ENCODE measurements at regions not wholly inside any gene's neighbourhood (a gene's known extent, or its start where the extent isn't known, plus 50 kb on each side); places are given as distances from the start of the nearest gene placed in this dataset.

GRCh38 chrX:117215683-117216082 is 752.9 kb upstream of the CT83 start:
- ATAC-seq (no peak), DNase-seq (no peak)
- Histone ChIP-seq H3K27ac (no peak overlapping the region), H3K4me3 (no peak overlapping the region), H3K36me3 (no peaks in the 10 kb centered on the region), H3K9me3 (no peaks in the 10 kb centered on the region), H3K27me3 (no peaks in the 10 kb centered on the region), H3K4me1 (no peaks in the 10 kb centered on the region)
- intact Hi-C loops (cut with DNase I), result no loop called here
- TF ChIP-seq CTCF (IDR thresholded peaks at IDR 0.05), result no peak

- DNase-seq (no peak), ATAC-seq (no peak)
- H3K27me3 ChIP-seq, result no peaks in the 10 kb centered on the region
- TF ChIP-seq CTCF (IDR thresholded peaks at IDR 0.05), result no peak
- no peak overlapping the region for H3K4me3 ChIP-seq
- intact Hi-C loops (cut with DNase I), result no loop called here
- H3K36me3 ChIP-seq, result no peaks in the 10 kb centered on the region
- no peaks in the 10 kb centered on the region for H3K9me3 ChIP-seq
- H3K4me1 ChIP-seq, result no peaks in the 10 kb centered on the region
- H3K27ac ChIP-seq, result no peak overlapping the region
These were observed 733.7 kb upstream of the CT83 start for GRCh38 chrX:117196481-117196880.

GRCh38 chrX:117147249-117147648 is 684.5 kb upstream of the CT83 start:
- no peak for TF ChIP-seq CTCF (IDR thresholded peaks at IDR 0.05)
- Histone ChIP-seq H3K4me3 (no peak overlapping the region), H3K9me3 (no peaks in the 10 kb centered on the region), H3K4me1 (no peaks in the 10 kb centered on the region), H3K27ac (no peak overlapping the region), H3K36me3 (no peaks in the 10 kb centered on the region), H3K27me3 (no peaks in the 10 kb centered on the region)
- DNase-seq, result no peak
- ATAC-seq, result no peak
- intact Hi-C loops (cut with DNase I), result no loop called here

GRCh38 chrX:117138070-117138469 is 675.3 kb upstream of the CT83 start:
- H3K27me3 ChIP-seq, result no peaks in the 10 kb centered on the region
- H3K27ac ChIP-seq, result no peak overlapping the region
- H3K4me3 ChIP-seq, result no peak overlapping the region
- no peaks in the 10 kb centered on the region for H3K36me3 ChIP-seq
- DNase-seq (no peak), ATAC-seq (no peak)
- no peaks in the 10 kb centered on the region for H3K9me3 ChIP-seq
- intact Hi-C loops (cut with DNase I), result no loop called here
- H3K4me1 ChIP-seq, result no peaks in the 10 kb centered on the region
- TF ChIP-seq CTCF (IDR thresholded peaks at IDR 0.05), result no peak

- no peaks in the 10 kb centered on the region for H3K4me1 ChIP-seq
- TF ChIP-seq CTCF (IDR thresholded peaks at IDR 0.05), result no peak
- no peak overlapping the region for H3K27ac ChIP-seq
- no peak for DNase-seq
- ATAC-seq, result no peak
- intact Hi-C loops (cut with DNase I), result no loop called here
- no peaks in the 10 kb centered on the region for H3K36me3 ChIP-seq
- H3K27me3 ChIP-seq, result no peaks in the 10 kb centered on the region
- H3K9me3 ChIP-seq, result no peaks in the 10 kb centered on the region
- no peak overlapping the region for H3K4me3 ChIP-seq
These were observed 672.2 kb upstream of the CT83 start for GRCh38 chrX:117134983-117135382.

GRCh38 chrX:117120700-117121099 is 657.9 kb upstream of the CT83 start:
- intact Hi-C loops (cut with DNase I), result no loop called here
- no peak for DNase-seq

More at GRCh38 chrX:117120700-117121099, 657.9 kb upstream of the CT83 start:
- no peaks in the 10 kb centered on the region for H3K36me3 ChIP-seq
- H3K4me1 ChIP-seq, result no peaks in the 10 kb centered on the region
- no peak overlapping the region for H3K4me3 ChIP-seq
- no peaks in the 10 kb centered on the region for H3K27me3 ChIP-seq
- H3K9me3 ChIP-seq, result no peaks in the 10 kb centered on the region
- H3K27ac ChIP-seq, result no peak overlapping the region
- ATAC-seq, result no peak
- no peak for TF ChIP-seq CTCF (IDR thresholded peaks at IDR 0.05)
